HuH-7 (cell line): ENCODE measurements at regions not wholly inside any gene's neighbourhood (a gene's known extent, or its start where the extent isn't known, plus 50 kb on each side); places are given as distances from the start of the nearest gene placed in this dataset.
"Not testable (repeated sequence)": the region's sequence is repeated elsewhere in the genome, so short reads cannot be mapped to it uniquely, and the experiment has no call there.

Source experiments
- DNase-seq: peaks from one replicate; pipeline ENCODE4 v3.0.0; 2011; ENCODE audit warnings: low spot score

- no peak for DNase-seq
Measured at GRCh38 chr2:7530001-7530400, 612.8 kb downstream of the RNF144A start.

GRCh38 chr2:7539077-7539476 is 621.9 kb downstream of the RNF144A start:
- DNase-seq: no peak

- DNase-seq: no peak
Measured at GRCh38 chr2:7539760-7540159, 622.5 kb downstream of the RNF144A start.

GRCh38 chr2:7552825-7553570 is 635.8 kb downstream of the RNF144A start:
- no peak for DNase-seq

- no peak for DNase-seq
Measured at GRCh38 chr2:7555260-7555659, 638.0 kb downstream of the RNF144A start.

- DNase-seq: no peak
Measured at GRCh38 chr2:7557376-7557775, 640.2 kb downstream of the RNF144A start.

- DNase-seq: no peak
Measured at GRCh38 chr2:7559791-7560190, 642.6 kb downstream of the RNF144A start.

GRCh38 chr2:7566382-7566881 is 649.2 kb downstream of the RNF144A start:
- DNase-seq: peak; percentile 10

GRCh38 chr2:7567116-7567515 is 649.9 kb downstream of the RNF144A start:
- not testable (repeated sequence) for DNase-seq

- no peak for DNase-seq
Measured at GRCh38 chr2:7567646-7568045, 650.4 kb downstream of the RNF144A start.

- no peak for DNase-seq
Measured at GRCh38 chr2:7570247-7570646, 653.0 kb downstream of the RNF144A start.

GRCh38 chr2:7571701-7572100 is 654.5 kb downstream of the RNF144A start:
- DNase-seq: no peak

- DNase-seq: no peak
Measured at GRCh38 chr2:7572450-7572849, 655.2 kb downstream of the RNF144A start.

GRCh38 chr2:7573166-7573825 is 656.1 kb downstream of the RNF144A start:
- DNase-seq: no peak

- no peak for DNase-seq
Measured at GRCh38 chr2:7574385-7574784, 657.2 kb downstream of the RNF144A start.

- no peak for DNase-seq
Measured at GRCh38 chr2:7577769-7578168, 660.6 kb downstream of the RNF144A start.

GRCh38 chr2:7584017-7584416 is 666.8 kb downstream of the RNF144A start:
- no peak for DNase-seq

GRCh38 chr2:7586898-7587297 is 669.7 kb downstream of the RNF144A start:
- no peak for DNase-seq

- no peak for DNase-seq
Measured at GRCh38 chr2:7588295-7588694, 671.1 kb downstream of the RNF144A start.

GRCh38 chr2:7592618-7593140 is 675.5 kb downstream of the RNF144A start:
- no peak for DNase-seq

GRCh38 chr2:7593360-7593759 is 676.1 kb downstream of the RNF144A start:
- DNase-seq: no peak

GRCh38 chr2:7594211-7594610 is 677.0 kb downstream of the RNF144A start:
- no peak for DNase-seq

GRCh38 chr2:7595206-7595605 is 678.0 kb downstream of the RNF144A start:
- DNase-seq: no peak
